ENCODE measurements at regions not wholly inside any gene's neighbourhood (a gene's known extent, or its start where the extent isn't known, plus 50 kb on each side); places are given as distances from the start of the nearest gene placed in this dataset.

DNA sequence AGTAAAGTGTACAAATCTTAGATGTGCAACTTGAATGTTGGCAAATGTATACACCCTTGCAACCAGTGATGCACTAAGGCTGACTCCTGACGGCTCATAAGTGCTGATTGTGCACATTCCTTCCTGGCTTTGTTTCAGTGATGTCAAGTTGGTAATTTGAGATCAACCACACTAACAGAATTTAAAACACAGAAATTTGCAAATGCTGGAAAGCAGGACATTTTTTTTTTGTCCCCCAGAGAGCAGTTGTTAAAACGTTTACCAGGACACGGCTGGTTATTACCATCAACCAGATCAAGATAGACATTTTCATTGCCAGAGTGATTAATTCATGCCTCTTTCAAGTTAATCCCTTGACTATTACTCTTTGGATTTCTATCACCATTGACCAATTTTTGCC, 735.6 kb downstream of the RFPL4B start:
- TF ChIP-seq POLR2AphosphoS5 (IDR thresholded peaks at IDR 0.05; ENCODE audit: low read depth, low read length) (no peak), SIN3A (IDR thresholded peaks at IDR 0.05; ENCODE audit: borderline replicate concordance, insufficient read depth, low read length) (no peak)
